GM13976 (cell line): ENCODE measurements at regions not wholly inside any gene's neighbourhood (a gene's known extent, or its start where the extent isn't known, plus 50 kb on each side); places are given as distances from the start of the nearest gene placed in this dataset.

ENCODE experiments used
- DNase-seq: peaks from one replicate; pipeline ENCODE4 v3.0.0; 2012; ENCODE audit warnings: low spot score
- in situ Hi-C: fragments of 300-500 bp; cut with MboI; formaldehyde crosslinking; loops from one replicate; pipeline ENCODE4 v1.12.0; 2022; ENCODE audit warnings: low sequenced_read_pairs, mixed read lengths, inconsistent platforms; ENCODE audit not compliant: unreplicated experiment
- TF ChIP-seq, protein P1 (sequence below): IDR thresholded peaks from 2 replicates; pipeline ENCODE4 v1.5.1; 2012; ENCODE audit warnings: borderline replicate concordance, mild to moderate bottlenecking; ENCODE audit not compliant: insufficient read depth; ENCODE audit errors: extremely low read depth, missing control alignments, control extremely low read depth

DNA sequence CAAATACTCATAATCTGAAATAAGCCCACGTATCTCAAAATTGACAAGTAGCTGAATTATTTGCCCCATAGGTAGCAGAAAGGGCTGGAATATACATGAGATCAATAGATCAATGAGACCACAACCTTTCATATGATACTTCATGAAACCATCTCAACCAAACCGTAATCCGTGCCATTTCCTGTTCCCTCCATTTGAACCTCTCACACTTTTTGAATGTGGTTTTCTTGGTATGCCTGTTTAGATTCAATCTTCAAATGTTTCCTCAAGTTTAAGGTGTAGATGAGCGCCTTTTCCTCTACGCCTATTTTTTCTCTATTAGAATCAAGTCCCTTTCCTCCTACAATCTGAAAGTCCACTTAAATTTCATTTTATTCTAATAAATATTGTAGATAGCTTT, 805.5 kb downstream of the EFNA5 start:
- in situ Hi-C loops, result no loop called here
- TF ChIP-seq, protein P1, sequence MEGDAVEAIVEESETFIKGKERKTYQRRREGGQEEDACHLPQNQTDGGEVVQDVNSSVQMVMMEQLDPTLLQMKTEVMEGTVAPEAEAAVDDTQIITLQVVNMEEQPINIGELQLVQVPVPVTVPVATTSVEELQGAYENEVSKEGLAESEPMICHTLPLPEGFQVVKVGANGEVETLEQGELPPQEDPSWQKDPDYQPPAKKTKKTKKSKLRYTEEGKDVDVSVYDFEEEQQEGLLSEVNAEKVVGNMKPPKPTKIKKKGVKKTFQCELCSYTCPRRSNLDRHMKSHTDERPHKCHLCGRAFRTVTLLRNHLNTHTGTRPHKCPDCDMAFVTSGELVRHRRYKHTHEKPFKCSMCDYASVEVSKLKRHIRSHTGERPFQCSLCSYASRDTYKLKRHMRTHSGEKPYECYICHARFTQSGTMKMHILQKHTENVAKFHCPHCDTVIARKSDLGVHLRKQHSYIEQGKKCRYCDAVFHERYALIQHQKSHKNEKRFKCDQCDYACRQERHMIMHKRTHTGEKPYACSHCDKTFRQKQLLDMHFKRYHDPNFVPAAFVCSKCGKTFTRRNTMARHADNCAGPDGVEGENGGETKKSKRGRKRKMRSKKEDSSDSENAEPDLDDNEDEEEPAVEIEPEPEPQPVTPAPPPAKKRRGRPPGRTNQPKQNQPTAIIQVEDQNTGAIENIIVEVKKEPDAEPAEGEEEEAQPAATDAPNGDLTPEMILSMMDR, result no peak
- DNase-seq, result no peak

DNA sequence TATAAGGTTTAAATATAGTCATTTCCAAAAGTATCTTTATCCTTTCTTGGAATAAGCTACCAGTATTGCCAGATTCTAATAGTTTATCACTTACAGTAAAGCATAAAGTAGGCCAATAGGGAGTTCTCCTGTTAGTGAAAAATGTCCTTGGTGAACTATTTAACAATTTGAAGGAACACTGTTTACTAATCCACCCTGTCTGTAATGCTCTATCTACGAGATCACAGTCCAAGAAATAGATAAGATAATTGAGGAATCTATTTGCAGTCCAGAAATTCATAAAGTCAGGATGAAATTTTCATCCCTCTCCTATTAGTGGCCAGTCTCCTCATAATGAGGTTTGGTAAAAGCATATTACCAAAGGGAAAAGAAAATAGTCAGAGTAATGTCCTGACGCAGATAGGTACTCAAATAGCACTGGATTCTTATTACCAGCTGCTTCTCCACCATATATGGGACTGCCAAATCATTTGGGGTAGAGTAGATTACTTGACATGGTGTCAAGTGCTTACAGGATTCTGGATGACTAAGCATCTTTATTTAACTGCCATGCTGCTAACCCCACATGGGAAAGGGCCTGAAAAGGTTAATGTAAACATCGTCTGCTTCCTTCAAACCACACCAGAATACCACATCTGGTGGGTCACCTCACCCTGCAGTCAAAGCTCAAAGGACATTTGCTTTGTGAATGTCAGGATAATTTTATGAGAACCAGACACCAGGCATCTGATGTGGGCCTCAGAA, 808.1 kb downstream of the EFNA5 start:
- in situ Hi-C loops, result no loop called here
- TF ChIP-seq, protein P1, result no peak
- no peak for DNase-seq

DNA sequence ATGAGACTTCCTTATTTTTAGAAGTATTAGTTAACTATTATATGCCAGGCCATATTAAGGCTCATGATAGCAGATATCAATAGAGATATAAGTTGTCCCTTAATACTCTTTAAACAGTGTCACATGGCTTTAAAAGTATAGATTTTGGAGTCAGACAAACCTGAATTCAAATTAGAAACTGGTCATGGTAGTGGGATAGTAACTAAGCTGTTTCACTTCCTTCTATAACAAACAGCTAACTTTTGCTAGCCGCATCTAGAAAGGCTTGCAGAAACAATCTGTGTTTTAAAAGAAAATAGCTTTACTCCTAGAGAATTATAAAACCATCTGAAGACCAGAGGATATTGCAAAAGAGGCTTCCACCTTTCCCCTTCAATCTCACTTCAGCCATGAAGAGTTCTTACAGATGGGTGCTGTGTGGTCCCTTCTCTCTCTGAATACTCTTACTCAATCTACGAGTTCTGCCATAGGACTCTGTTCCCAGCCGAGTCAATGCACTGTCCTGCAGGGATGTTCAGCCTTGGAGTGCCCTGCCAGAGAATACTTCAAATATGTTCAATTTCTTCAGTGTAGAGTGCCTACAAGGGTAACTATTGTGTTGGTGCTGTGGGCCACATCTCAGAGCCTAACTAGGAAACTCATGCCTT, 810.2 kb downstream of the EFNA5 start:
- TF ChIP-seq, protein P1, result no peak
- no peak for DNase-seq
- in situ Hi-C loops, result no loop called here

DNA sequence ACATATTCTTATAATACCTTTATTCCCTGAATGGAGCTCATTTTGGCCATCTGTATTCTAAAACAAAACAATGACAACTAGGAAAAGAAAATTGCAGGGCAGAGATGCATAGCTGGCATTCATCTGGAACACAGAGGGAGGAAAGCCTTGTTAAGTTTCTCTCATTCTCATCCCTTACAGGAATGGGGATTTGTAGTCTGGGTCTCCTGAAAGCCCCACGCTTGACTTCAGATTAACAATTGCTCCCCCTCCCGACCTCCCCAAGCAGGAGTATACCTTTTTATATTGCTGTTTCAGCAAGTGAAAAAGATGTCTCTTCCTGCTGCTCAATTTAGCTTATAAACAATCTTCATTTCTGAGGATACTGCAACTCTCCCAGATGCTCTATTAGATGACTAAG, 812.1 kb downstream of the EFNA5 start:
- no peak for DNase-seq
- TF ChIP-seq, protein P1, result no peak
- in situ Hi-C loops, result no loop called here

DNA sequence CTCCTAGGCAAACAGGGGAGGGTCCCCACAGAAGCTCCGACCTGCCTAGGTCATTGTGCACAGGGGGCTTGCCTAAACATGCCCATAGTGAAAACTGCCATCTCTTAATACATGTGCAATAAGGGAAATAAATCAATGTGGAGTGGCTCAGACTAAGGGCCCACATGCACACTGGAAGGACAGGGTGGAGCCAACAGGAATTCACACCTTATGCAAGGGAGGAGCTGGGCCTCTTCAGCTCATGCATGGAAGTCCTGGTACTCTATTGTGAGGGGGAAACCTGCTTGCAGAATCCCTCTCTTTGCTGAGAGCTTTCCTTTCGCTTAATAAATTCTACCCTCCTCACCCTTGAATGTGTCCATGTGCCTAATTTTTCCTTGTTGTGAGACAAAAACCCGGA, 815.8 kb downstream of the EFNA5 start:
- in situ Hi-C loops, result no loop called here

DNA sequence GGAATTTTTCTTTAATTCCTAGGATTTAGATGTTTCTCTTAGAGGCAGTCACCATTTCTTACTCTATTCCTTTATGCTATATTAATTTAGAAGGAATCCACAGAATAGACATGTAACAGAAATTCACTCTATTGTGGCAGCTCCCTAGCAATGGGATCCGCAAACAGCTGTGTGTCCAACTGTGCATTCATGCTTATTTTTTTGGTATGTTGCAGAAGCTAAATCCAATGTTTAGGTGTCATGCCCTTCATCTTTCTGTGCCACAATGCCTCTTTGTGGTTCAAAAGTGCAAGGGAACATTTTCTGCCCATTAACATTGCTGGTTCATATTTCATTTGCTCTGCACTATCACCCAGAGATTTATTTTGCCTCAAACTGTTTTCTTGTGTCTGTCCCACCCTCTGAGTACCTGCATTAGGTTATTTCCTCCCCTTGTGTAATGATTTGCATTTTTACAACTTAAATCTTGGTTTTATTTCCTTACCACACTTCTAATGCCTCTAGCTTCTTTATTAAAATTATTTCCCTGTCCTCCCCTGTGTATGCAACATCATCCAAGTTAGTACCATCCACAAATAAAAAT, 816.5 kb downstream of the EFNA5 start:
- in situ Hi-C loops, result no loop called here
- no peak for DNase-seq
- TF ChIP-seq, protein P1, result no peak

More for the DNA sequence above, 815.8 kb downstream of the EFNA5 start:
- TF ChIP-seq, protein P1, result no peak
- DNase-seq, result no peak
